ENCODE measurements at regions not wholly inside any gene's neighbourhood (a gene's known extent, or its start where the extent isn't known, plus 50 kb on each side); places are given as distances from the start of the nearest gene placed in this dataset.
"Not testable (repeated sequence)": the region's sequence is repeated elsewhere in the genome, so short reads cannot be mapped to it uniquely, and the experiment has no call there.

DNA sequence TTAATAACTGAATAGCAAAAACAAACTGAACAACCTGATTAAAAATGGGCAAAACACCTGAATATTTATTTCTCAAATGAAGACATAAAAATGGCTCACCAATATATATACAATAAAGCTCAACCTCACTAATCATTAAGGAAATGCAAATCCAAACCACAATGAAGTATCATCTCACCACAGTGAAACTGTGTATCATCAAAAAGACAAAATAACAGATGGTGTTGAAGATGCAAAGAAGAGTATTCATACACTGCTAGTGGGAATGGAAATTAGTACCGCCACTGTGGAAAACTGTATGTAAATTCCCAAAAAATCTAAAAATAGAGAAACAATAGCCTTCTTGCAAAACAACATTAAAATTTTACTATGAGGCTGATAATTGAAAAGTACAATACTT is 1660.1 kb upstream of the B3GALT2 start:
- Mint-ChIP-seq H3K4me3 (no peak overlapping the region), H3K36me3 (no peaks in the 10 kb centered on the region), H3K27ac (no peak overlapping the region), H3K4me1 (no peaks in the 10 kb centered on the region), H3K27me3 (ENCODE audit: low read depth in 3 of 3) (no peaks in the 10 kb centered on the region), H3K9me3 (peaks cover 7 to 30% (median 18%) of the 10 kb centered on the region in 6 donors)
- no peak for DNase-seq

GRCh38 chr1:194843077-194843476 is 1656.7 kb upstream of the B3GALT2 start:
- no peak overlapping the region for H3K4me3 Mint-ChIP-seq
- H3K27ac Mint-ChIP-seq, result no peak overlapping the region

DNA sequence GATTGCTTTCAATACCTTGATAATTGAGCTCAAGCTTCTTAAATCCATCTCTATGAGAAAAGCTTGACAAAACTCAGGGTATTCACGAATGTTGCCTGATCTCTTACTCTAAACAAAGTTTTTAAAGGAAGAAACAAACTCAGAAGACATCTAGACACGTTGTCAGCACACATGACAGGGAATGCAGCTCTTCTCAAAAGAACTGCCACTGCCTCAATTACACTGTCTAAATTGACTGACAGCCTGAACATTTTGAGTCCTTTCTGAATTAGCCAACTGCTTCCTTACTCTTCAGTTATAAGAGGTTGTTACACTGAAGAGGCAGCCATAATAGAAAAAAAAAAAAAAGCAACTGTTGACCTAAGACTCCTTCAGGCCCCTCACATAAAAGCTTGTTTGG is 1646.7 kb upstream of the B3GALT2 start:
- Mint-ChIP-seq H3K9me3 (peaks cover 6 to 40% (median 20%) of the 10 kb centered on the region in 6 donors), H3K4me1 (no peaks in the 10 kb centered on the region), H3K27ac (no peak overlapping the region), H3K36me3 (no peaks in the 10 kb centered on the region), H3K4me3 (no peak overlapping the region), H3K27me3 (ENCODE audit: low read depth in 3 of 3) (no peaks in the 10 kb centered on the region)
- no peak for DNase-seq

More at GRCh38 chr1:194843077-194843476, 1656.7 kb upstream of the B3GALT2 start:
- no peaks in the 10 kb centered on the region for H3K36me3 Mint-ChIP-seq
- peaks cover 0 to 3% (median 0%) of the 10 kb centered on the region in 3 donors for H3K27me3 Mint-ChIP-seq (ENCODE audit: low read depth in 3 of 3)
- peaks cover 4 to 39% (median 23%) of the 10 kb centered on the region in 6 donors for H3K9me3 Mint-ChIP-seq
- no peaks in the 10 kb centered on the region for H3K4me1 Mint-ChIP-seq
- DNase-seq, result no peak

GRCh38 chr1:194831595-194831994 is 1645.2 kb upstream of the B3GALT2 start:
- not testable (repeated sequence) for DNase-seq; H3K4me3 Mint-ChIP-seq; H3K4me1 Mint-ChIP-seq; H3K27ac Mint-ChIP-seq; H3K27me3 Mint-ChIP-seq (ENCODE audit: low read depth in 3 of 3); H3K36me3 Mint-ChIP-seq
- H3K9me3 Mint-ChIP-seq, result peaks cover 4 to 40% (median 18%) of the 10 kb centered on the region in 6 donors

DNA sequence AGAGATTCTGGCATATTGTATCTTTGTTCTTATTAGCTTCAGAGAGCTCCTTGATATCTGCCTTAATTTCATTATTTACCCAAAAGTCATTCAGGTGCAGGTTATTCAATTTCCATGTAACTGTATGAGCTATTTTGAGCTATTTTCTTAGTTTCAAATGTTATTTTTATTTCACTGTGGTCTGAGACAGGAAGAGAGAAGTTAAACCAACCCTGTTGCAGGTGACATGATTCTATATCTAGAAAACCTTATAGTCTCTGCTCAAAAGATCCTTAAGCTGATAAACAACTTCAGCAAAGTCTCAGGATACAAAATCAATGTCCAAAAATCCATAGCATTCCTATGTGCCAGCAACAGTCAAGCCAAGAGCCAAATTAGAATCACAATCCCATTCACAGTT is 1644.0 kb upstream of the B3GALT2 start:
- Mint-ChIP-seq H3K27ac (no peak overlapping the region), H3K27me3 (ENCODE audit: low read depth in 3 of 3) (no peaks in the 10 kb centered on the region), H3K36me3 (no peaks in the 10 kb centered on the region), H3K4me3 (no peak overlapping the region), H3K9me3 (peaks cover 4 to 40% (median 22%) of the 10 kb centered on the region in 6 donors), H3K4me1 (no peaks in the 10 kb centered on the region)
- no peak for DNase-seq

DNA sequence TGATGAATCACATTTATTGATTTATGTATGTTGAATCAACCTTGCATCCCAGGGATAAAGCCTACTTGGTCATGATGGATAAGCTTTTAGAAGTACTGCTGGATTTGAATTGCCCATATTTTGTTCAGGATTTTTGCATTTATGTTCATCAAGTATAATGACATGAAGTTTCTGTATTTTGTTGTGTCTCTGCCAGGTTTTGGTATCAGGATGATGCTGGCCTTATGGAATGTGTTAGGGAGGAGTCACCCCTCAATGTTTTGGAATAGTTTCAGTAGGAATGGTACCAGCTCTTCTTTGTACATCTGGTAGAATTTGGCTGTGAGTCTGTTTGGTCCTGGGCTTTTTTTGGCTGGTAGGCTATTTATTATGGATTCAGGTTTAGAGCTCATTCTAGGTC is 1643.1 kb upstream of the B3GALT2 start:
- Mint-ChIP-seq H3K27ac (no peak overlapping the region), H3K27me3 (ENCODE audit: low read depth in 3 of 3) (no peaks in the 10 kb centered on the region), H3K36me3 (no peaks in the 10 kb centered on the region), H3K9me3 (peaks cover 4 to 40% (median 19%) of the 10 kb centered on the region in 6 donors), H3K4me3 (no peak overlapping the region), H3K4me1 (no peaks in the 10 kb centered on the region)
- no peak for DNase-seq

DNA sequence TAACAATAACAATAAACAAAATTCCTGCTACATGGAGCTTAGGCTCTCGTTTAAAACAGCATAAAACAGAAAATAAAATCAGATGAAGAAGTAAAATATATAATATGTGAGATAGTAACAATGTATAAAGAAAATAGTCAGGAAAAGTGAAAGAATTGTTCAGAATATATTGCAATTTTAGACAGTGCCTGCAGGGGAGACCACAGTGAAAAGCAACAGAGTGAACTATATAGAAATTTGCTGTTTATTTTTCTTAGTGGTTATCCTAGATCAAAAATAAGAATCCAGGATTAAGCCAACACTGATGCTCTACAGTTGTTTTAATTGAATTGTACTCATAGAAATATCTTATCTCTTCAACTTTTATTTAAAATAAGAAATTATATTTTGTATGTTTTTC is 1639.0 kb upstream of the B3GALT2 start:
- no peak for DNase-seq
- no peak overlapping the region for H3K4me3 Mint-ChIP-seq
- H3K36me3 Mint-ChIP-seq, result no peaks in the 10 kb centered on the region
- H3K4me1 Mint-ChIP-seq, result no peaks in the 10 kb centered on the region
- peaks cover 2 to 33% (median 21%) of the 10 kb centered on the region in 6 donors for H3K9me3 Mint-ChIP-seq
- no peak overlapping the region for H3K27ac Mint-ChIP-seq
- H3K27me3 Mint-ChIP-seq (ENCODE audit: low read depth in 3 of 3), result no peaks in the 10 kb centered on the region

DNA sequence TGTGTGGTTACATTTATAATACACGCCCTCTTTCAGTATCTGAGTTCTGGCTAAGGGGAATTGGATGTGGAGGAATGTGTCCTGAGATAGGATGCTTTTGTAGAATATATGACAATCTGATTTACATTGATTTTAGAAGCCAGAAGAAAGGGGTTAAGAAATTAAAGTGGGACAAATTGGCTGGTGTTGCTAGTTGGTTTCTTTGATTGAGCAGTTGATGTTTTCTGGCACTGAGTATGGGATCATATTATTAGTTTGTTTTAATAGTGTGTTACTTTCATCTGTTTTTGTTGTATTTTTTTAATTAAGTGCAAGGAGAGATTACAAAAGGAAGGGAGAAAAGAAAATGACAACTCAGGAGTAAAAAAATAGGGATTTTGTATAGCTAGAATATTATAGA is 1634.7 kb upstream of the B3GALT2 start:
- Mint-ChIP-seq H3K4me3 (no peak overlapping the region), H3K27ac (no peak overlapping the region), H3K4me1 (no peaks in the 10 kb centered on the region), H3K27me3 (ENCODE audit: low read depth in 3 of 3) (no peaks in the 10 kb centered on the region), H3K9me3 (peaks cover 0 to 17% (median 11%) of the 10 kb centered on the region in 6 donors), H3K36me3 (no peaks in the 10 kb centered on the region)
- no peak for DNase-seq

GRCh38 chr1:194818674-194819073 is 1632.3 kb upstream of the B3GALT2 start:
- no peak for DNase-seq
- Mint-ChIP-seq H3K4me1 (no peaks in the 10 kb centered on the region), H3K9me3 (peaks cover 4 to 19% (median 16%) of the 10 kb centered on the region in 6 donors), H3K4me3 (no peak overlapping the region), H3K36me3 (no peaks in the 10 kb centered on the region), H3K27ac (no peak overlapping the region), H3K27me3 (ENCODE audit: low read depth in 3 of 3) (no peaks in the 10 kb centered on the region)

GRCh38 chr1:194816859-194817258 is 1630.4 kb upstream of the B3GALT2 start:
- no peaks in the 10 kb centered on the region for H3K27me3 Mint-ChIP-seq (ENCODE audit: low read depth in 3 of 3)
- H3K27ac Mint-ChIP-seq, result no peak overlapping the region
- H3K36me3 Mint-ChIP-seq, result no peaks in the 10 kb centered on the region
- H3K4me1 Mint-ChIP-seq, result no peaks in the 10 kb centered on the region
- no peak overlapping the region for H3K4me3 Mint-ChIP-seq
- DNase-seq, result no peak
- H3K9me3 Mint-ChIP-seq, result peaks cover 5 to 28% (median 12%) of the 10 kb centered on the region in 6 donors

DNA sequence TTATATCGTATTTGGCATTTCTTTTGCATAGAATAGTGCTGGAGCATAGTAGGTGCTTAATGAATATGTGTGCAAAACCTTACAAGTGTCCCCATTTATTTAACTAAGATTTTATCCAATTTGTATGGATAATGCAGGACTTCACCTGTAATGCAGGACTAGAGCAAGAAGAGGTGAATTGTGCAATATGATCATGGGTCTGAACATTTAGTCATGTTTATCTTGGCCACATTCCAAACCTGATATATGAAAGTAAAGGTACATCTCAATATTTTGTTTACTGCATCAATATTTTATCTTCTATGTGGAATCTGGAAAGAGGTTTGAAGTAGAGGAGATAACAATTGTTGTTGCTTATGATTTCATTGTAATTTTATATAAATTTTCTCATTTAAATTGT is 1626.7 kb upstream of the B3GALT2 start:
- no peaks in the 10 kb centered on the region for H3K27me3 Mint-ChIP-seq (ENCODE audit: low read depth in 3 of 3)
- no peaks in the 10 kb centered on the region for H3K36me3 Mint-ChIP-seq
- H3K27ac Mint-ChIP-seq, result no peak overlapping the region
- H3K4me3 Mint-ChIP-seq, result no peak overlapping the region
- no peak for DNase-seq
- H3K4me1 Mint-ChIP-seq, result no peaks in the 10 kb centered on the region
- H3K9me3 Mint-ChIP-seq, result peaks cover 5 to 22% (median 10%) of the 10 kb centered on the region in 6 donors

- H3K36me3 Mint-ChIP-seq, result no peaks in the 10 kb centered on the region
- no peaks in the 10 kb centered on the region for H3K4me1 Mint-ChIP-seq
- no peak for DNase-seq
- no peak overlapping the region for H3K4me3 Mint-ChIP-seq
- peaks cover 0 to 2% (median 0%) of the 10 kb centered on the region in 3 donors for H3K27me3 Mint-ChIP-seq (ENCODE audit: low read depth in 3 of 3)
- no peak overlapping the region for H3K27ac Mint-ChIP-seq
- H3K9me3 Mint-ChIP-seq, result peaks cover 6 to 42% (median 17%) of the 10 kb centered on the region in 6 donors
Observed at GRCh38 chr1:194809665-194810064, 1623.3 kb upstream of the B3GALT2 start.

DNA sequence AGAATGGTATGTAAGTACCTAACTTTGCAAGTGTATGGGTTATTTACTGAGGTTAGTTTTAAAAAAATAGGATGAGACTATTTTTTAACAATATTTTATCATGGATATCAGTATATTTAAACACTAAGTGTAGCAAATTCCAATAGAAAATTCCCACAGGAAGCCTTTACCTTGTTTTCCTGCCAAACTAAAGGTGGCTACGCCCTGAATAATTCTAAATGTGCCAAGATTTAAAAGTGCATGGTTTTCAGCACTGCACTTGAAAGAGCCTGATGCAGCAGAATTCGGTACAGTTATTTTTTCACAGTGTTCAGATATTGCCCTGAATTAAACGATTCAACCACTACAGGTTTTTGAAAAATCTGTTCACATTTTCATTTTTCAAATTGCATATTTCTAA is 1622.8 kb upstream of the B3GALT2 start:
- Mint-ChIP-seq H3K4me1 (no peaks in the 10 kb centered on the region), H3K27me3 (ENCODE audit: low read depth in 3 of 3) (peaks cover 0 to 2% (median 0%) of the 10 kb centered on the region in 3 donors), H3K27ac (no peak overlapping the region), H3K4me3 (no peak overlapping the region), H3K9me3 (peaks cover 6 to 42% (median 18%) of the 10 kb centered on the region in 6 donors), H3K36me3 (no peaks in the 10 kb centered on the region)
- DNase-seq, result no peak

GRCh38 chr1:194807530-194808220 is 1621.3 kb upstream of the B3GALT2 start:
- Mint-ChIP-seq H3K27me3 (ENCODE audit: low read depth in 3 of 3) (peaks cover 0 to 2% (median 0%) of the 10 kb centered on the region in 3 donors), H3K9me3 (peaks cover 4 to 30% (median 18%) of the 10 kb centered on the region in 6 donors), H3K27ac (no peak overlapping the region)

GRCh38 chr1:194802572-194802971 is 1616.2 kb upstream of the B3GALT2 start:
- Mint-ChIP-seq H3K36me3 (no peaks in the 10 kb centered on the region), H3K4me3 (no peak overlapping the region), H3K27ac (no peak overlapping the region), H3K4me1 (no peaks in the 10 kb centered on the region), H3K27me3 (ENCODE audit: low read depth in 3 of 3) (peaks cover 0 to 2% (median 0%) of the 10 kb centered on the region in 3 donors), H3K9me3 (peaks cover 5 to 23% (median 17%) of the 10 kb centered on the region in 6 donors)
- no peak for DNase-seq

More at GRCh38 chr1:194807530-194808220, 1621.3 kb upstream of the B3GALT2 start:
- DNase-seq, result no peak
- H3K4me1 Mint-ChIP-seq, result no peaks in the 10 kb centered on the region
- H3K36me3 Mint-ChIP-seq, result no peaks in the 10 kb centered on the region
- no peak overlapping the region for H3K4me3 Mint-ChIP-seq
